PC-9 (cell line): ENCODE measurements at regions not wholly inside any gene's neighbourhood (a gene's known extent, or its start where the extent isn't known, plus 50 kb on each side); places are given as distances from the start of the nearest gene placed in this dataset.

ENCODE experiments used
- CTCF ChIP-seq: fragments of 200-600 bp; sonication (generic); conservative IDR thresholded peaks from 2 replicates; pipeline ENCODE4 v1.6.1; 2017; ENCODE audit warnings: mixed run types, antibody characterized with exemption, mild to moderate bottlenecking, moderate library complexity
- EZH2 ChIP-seq: fragments of 200-600 bp; sonication (generic); IDR thresholded peaks from 2 replicates; pipeline ENCODE4 v1.8.0; 2017; ENCODE audit warnings: antibody characterized with exemption, low read depth

GRCh38 chr2:239884875-239885274, 140.3 kb downstream of the NDUFA10 start:
- TF ChIP-seq CTCF: no peak
- TF ChIP-seq EZH2: no peak
